Epithelial cell of proximal tubule (primary cell): ENCODE measurements at regions not wholly inside any gene's neighbourhood (a gene's known extent, or its start where the extent isn't known, plus 50 kb on each side); places are given as distances from the start of the nearest gene placed in this dataset.

Experiments
- DNase-seq: peaks from one replicate; pipeline ENCODE4 v3.0.0-alpha.2; 2011; ENCODE audit warnings: low read depth
- H3K4me3 ChIP-seq: 2 replicates; pipeline ENCODE4 v1.5.1; 2011; ENCODE audit warnings: low read depth, mild to moderate bottlenecking, low read length
- CTCF ChIP-seq: conservative IDR thresholded peaks from 2 replicates; pipeline ENCODE4 v1.5.1; 2012; ENCODE audit warnings: low read depth, mild to moderate bottlenecking, low read length

GRCh38 chr1:36570478-36571060, 87.9 kb upstream of the CSF3R start:
- TF ChIP-seq CTCF, result no peak
- no peak overlapping the region for H3K4me3 ChIP-seq
- DNase-seq, result no peak

DNA sequence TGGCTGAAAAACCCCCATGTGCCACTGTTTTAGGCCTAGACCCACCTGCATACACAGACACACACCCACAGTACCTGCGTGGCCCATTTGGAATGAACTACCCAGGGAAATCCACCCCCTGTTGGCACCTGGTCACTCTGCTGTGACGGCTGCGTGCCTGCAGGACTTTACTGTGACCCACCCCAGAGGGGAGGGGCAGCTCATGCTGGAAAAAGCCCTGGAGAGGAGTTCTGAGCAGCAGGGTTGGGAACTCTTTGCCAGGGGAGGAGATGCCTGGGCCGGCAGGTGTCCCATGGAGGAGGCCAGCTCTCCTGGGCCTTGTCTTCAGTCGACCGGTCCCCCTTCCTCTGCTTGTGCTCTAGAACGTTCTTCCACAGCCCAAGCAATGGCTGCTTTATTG, 87.3 kb upstream of the CSF3R start:
- no peak overlapping the region for H3K4me3 ChIP-seq
- TF ChIP-seq CTCF, result no peak

DNA sequence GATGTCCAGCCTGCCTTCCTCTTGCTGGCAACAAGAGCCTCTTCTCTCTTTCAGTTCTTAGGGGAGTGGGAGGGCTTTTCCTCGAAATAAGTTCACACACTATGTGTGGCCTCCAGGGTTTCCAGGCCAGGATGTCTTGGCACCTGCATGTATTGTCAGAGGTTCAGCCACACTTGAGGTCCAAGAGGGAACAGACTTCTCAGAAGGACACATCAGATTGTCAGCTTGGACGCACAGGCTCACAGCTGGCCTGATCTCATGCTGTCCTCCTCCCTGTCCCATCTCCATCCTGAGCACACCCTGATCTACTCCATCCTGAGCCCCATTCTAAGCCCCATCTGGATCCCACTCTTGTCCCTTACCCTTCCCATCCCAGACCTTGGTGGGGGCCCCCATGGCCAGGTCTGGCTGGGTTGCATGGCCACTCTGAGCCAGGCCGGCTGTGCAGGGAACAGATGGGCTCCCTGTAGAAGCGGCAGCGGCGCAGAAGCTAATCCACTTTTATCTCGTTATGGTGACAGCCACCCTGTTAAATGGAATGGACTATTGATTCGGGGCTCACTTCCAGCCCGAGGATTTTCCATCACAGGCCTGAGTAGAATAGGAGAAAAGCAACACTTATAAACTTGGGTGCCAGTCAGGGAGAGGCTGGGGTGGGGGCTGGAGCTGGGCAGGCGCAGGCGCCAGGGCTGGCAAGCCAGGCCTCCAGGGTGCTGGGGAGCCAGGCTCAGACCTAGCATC, 85.1 kb upstream of the CSF3R start:
- no peak overlapping the region for H3K4me3 ChIP-seq
- TF ChIP-seq CTCF, result no peak
- DNase-seq, result no peak

More for the DNA sequence above, 87.3 kb upstream of the CSF3R start:
- DNase-seq, result no peak

DNA sequence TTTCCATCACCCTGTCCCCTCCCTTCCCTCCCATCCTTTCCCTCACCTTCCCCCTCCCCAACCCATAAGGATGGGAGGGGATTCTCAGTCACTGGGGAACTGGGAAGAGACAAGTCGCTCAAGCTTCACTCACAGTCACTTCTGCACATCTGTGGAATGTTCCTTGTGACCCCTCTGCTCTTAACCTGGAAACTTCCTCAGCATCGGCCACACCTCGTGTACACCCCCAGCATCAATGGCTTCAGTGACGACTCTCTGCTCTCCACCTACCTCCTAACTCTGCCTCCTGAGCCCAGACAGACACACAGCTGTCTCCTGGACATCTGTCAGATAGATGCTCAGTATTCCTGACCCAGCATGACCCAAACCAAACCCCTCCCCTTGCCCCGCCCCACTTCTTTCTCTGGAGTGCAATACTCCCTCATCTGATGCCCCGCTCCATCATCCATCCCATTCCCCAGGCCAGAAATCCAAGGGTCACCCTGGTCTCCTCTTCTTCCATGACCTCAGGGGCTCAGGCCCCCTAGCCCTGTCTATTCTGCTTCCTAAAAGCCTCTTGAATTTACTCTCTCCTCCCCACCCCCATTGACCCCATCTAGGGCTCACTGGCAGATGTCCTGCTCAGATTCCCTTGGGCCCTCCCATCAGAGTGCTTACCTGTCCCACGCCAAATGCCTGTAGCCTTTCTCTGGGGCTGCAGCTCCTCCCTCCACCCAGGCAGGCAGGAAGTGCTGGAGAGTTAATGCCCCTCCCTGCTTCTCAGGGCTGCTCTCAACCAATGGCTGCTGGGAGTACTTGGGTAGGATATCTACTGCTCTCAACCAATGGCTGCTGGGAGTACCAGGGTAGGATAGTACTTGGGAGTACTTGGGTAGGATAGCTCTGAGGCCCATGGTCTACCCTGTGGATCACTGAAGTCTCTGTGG, 83.1 kb upstream of the CSF3R start:
- no peak overlapping the region for H3K4me3 ChIP-seq
- no peak for TF ChIP-seq CTCF
- no peak for DNase-seq

GRCh38 chr1:36562181-36562685, 79.5 kb upstream of the CSF3R start:
- TF ChIP-seq CTCF, result no peak
- no peak for DNase-seq
- H3K4me3 ChIP-seq, result no peak overlapping the region

DNA sequence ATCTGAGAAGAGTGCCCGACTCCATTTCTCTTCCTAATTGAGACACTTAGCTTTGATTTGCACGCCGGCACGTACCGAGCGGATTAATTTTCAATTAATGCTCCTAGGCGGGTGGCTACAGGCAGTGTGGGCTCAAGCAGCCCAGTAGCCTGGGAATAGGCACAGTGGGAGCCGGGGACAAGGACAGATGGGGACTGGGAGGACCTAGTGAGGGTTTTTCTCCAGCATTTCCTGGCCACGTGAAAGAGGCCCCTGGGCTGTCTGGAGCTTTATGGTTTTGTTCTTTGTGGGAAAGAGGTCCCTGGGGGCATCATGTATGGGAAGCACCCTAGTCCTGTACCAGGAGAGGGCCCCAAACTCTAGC, 78.6 kb upstream of the CSF3R start:
- no peak for DNase-seq
- TF ChIP-seq CTCF, result no peak
- no peak overlapping the region for H3K4me3 ChIP-seq
